A549 (cell line): ENCODE measurements at regions not wholly inside any gene's neighbourhood (a gene's known extent, or its start where the extent isn't known, plus 50 kb on each side); places are given as distances from the start of the nearest gene placed in this dataset.

Source experiments
- ATAC-seq, 2 experiments: fragments of 200-7000 bp in 1 of 2; fragments of >200 bp in 1 of 2; cut with Nextera tagmentation in 1 of 2; cut with Tn5 transposase in 1 of 2; 3 replicates each; pipeline versions ENCODE4 v1.8.0 to v1.9.1; 2018 to 2020; ENCODE audit warnings: mild to moderate bottlenecking in 1 of 2, moderate library complexity in 1 of 2
- CTCF ChIA-PET: fragments of 300-600 bp; sonication (Branson Sonifier 250); formaldehyde crosslinking; extraction: SDS; loops from one replicate; lab custom pipeline; 2021; ENCODE audit warnings: antibody characterized with exemption, inconsistent platforms; lab: Yijun Ruan, JAX
- POLR2A ChIA-PET: fragments of 350-600 bp; formaldehyde crosslinking; extraction: SDS; loops from one replicate; lab custom pipeline; 2021; ENCODE audit warnings: antibody characterized with exemption, inconsistent platforms; lab: Yijun Ruan, JAX
- DNase-seq, 2 experiments: peaks; one replicate each; pipeline versions ENCODE4 v3.0.0 to v3.0.0-alpha.2; 2011 to 2016; ENCODE audit warnings: low read depth in 1 of 2, low spot score in 1 of 2
- FAIRE-seq: peaks from 2 replicates; lab custom pipeline; 2011; peaks lifted over from hg19 to GRCh38; lab: Jason Lieb, UNC
- H3K27ac ChIP-seq, 2 experiments: fragments of >200 bp; sonication (Bioruptor Twin); formaldehyde crosslinking; 3 replicates each; pipeline ENCODE4 v1.5.1; 2016 to 2017
- H3K4me1 ChIP-seq: fragments of >200 bp; sonication (Bioruptor Twin); formaldehyde crosslinking; 3 replicates; pipeline ENCODE4 v1.6.1; 2016
- H3K4me2 ChIP-seq: fragments of >200 bp; sonication (Bioruptor Twin); formaldehyde crosslinking; 3 replicates; pipeline ENCODE4 v1.6.1; 2016
- H3K4me3 ChIP-seq: fragments of >200 bp; sonication (Bioruptor Twin); formaldehyde crosslinking; 3 replicates; pipeline ENCODE4 v1.5.1; 2016
- H3K9me3 ChIP-seq: fragments of >200 bp; sonication (Bioruptor Twin); formaldehyde crosslinking; 3 replicates; pipeline ENCODE4 v1.6.1; 2016
- BHLHE40 ChIP-seq: IDR thresholded peaks from 2 replicates; pipeline ENCODE4 v1.6.1; 2012; ENCODE audit warnings: low read depth, low read length, inconsistent platforms
- CBX8 ChIP-seq: fragments of 200-600 bp; sonication (generic); IDR thresholded peaks from 2 replicates; pipeline ENCODE4 v1.6.1; 2016
- EHMT2 ChIP-seq: fragments of 200-600 bp; sonication (generic); IDR thresholded peaks from 2 replicates; pipeline ENCODE4 v1.6.1; 2016; ENCODE audit warnings: antibody characterized with exemption, low read depth, mild to moderate bottlenecking, moderate library complexity
- FOXS1 ChIP-seq: fragments of 250-450 bp; sonication (Bioruptor Pico); IDR thresholded peaks from 2 replicates; pipeline ENCODE4 v1.5.0; 2020; ENCODE audit warnings: mild to moderate bottlenecking, moderate library complexity
- GATA3 ChIP-seq: IDR thresholded peaks from 2 replicates; pipeline ENCODE4 v1.6.1; 2012; ENCODE audit warnings: borderline replicate concordance
- HDAC2 ChIP-seq: fragments of 200-600 bp; sonication (generic); IDR thresholded peaks from 2 replicates; pipeline ENCODE4 v1.6.1; 2016
- HEYL ChIP-seq: fragments of 250-450 bp; sonication (Bioruptor Pico); IDR thresholded peaks from 2 replicates; pipeline ENCODE4 v1.8.0; 2021; ENCODE audit warnings: mild to moderate bottlenecking, moderate library complexity
- HOXA7 ChIP-seq: fragments of 250-450 bp; sonication (Bioruptor Pico); IDR thresholded peaks from 2 replicates; pipeline ENCODE4 v1.5.0; 2020; ENCODE audit warnings: mild to moderate bottlenecking, moderate library complexity
- MAFK ChIP-seq: fragments of 450-650 bp; IDR thresholded peaks from 2 replicates; pipeline ENCODE4 v1.6.1; 2014; ENCODE audit not compliant: partially characterized antibody
- MAZ ChIP-seq: fragments of 150-350 bp; IDR thresholded peaks from 2 replicates; pipeline ENCODE4 v1.6.1; 2014; ENCODE audit warnings: antibody characterized with exemption, low read depth, low read length, borderline replicate concordance
- MYC ChIP-seq: IDR thresholded peaks from 2 replicates; pipeline ENCODE4 v1.6.1; 2012; ENCODE audit warnings: mild to moderate bottlenecking, inconsistent platforms, low read length, improper control_type of control experiment, borderline replicate concordance
- POLR2A ChIP-seq: IDR thresholded peaks from 2 replicates; pipeline ENCODE4 v1.6.1; 2012; ENCODE audit warnings: mild to moderate bottlenecking, low read length
- POLR2AphosphoS2 ChIP-seq: conservative IDR thresholded peaks from 2 replicates; pipeline ENCODE4 v1.6.1; 2012; ENCODE audit warnings: low read length, improper control_type of control experiment, inconsistent platforms
- RFX5 ChIP-seq: fragments of 450-650 bp; IDR thresholded peaks from 2 replicates; pipeline ENCODE4 v1.7.1; 2014; ENCODE audit warnings: antibody characterized with exemption, mild to moderate bottlenecking, moderate library complexity
- SREBF2 ChIP-seq: fragments of 450-650 bp; IDR thresholded peaks from 2 replicates; pipeline ENCODE4 v1.6.1; 2014; ENCODE audit warnings: mild to moderate bottlenecking, moderate library complexity
- TFCP2L1 ChIP-seq: fragments of 250-450 bp; sonication (Bioruptor Pico); IDR thresholded peaks from 2 replicates; pipeline ENCODE4 v1.5.0; 2021; ENCODE audit warnings: mild to moderate bottlenecking
- TP53 ChIP-seq: fragments of 250-450 bp; sonication (Bioruptor Pico); IDR thresholded peaks from 2 replicates; pipeline ENCODE4 v1.5.0; 2021; ENCODE audit warnings: mild to moderate bottlenecking, moderate library complexity
- ZFP36 ChIP-seq: fragments of 450-650 bp; IDR thresholded peaks from 2 replicates; pipeline ENCODE4 v1.6.1; 2014; ENCODE audit warnings: borderline replicate concordance; ENCODE audit not compliant: partially characterized antibody
- ZNF302 ChIP-seq: fragments of 250-450 bp; sonication (Bioruptor Pico); IDR thresholded peaks from 2 replicates; pipeline ENCODE4 v1.9.0; 2021; ENCODE audit warnings: inconsistent platforms, mild to moderate bottlenecking, moderate library complexity
- WGBS: methylation state at CpG from one replicate; pipeline ENCODE4 v1.1.6; 2017; ENCODE audit errors: missing lambda C conversion rate; 5-methylcytosine and 5-hydroxymethylcytosine counted together
- TF ChIP-seq, protein P1 (sequence below): fragments of 250-450 bp; sonication (Bioruptor Pico); IDR thresholded peaks from 2 replicates; pipeline ENCODE4 v1.5.0; 2021; ENCODE audit warnings: mild to moderate bottlenecking, moderate library complexity, borderline replicate concordance
- TF ChIP-seq, protein P2 (sequence below): fragments of >200 bp; sonication (Bioruptor Twin); formaldehyde crosslinking; IDR thresholded peaks from 3 replicates; pipeline ENCODE4 v1.6.1; 2016
- TF ChIP-seq, protein P3 (sequence below): IDR thresholded peaks from 2 replicates; pipeline ENCODE4 v1.6.1; 2012; ENCODE audit warnings: low read depth, borderline replicate concordance
- TF ChIP-seq, protein P4 (sequence below): IDR thresholded peaks from 2 replicates; pipeline ENCODE4 v1.6.1; 2012
- TF ChIP-seq, protein P5 (sequence below): fragments of 250-450 bp; sonication (Bioruptor Pico); IDR thresholded peaks from 2 replicates; pipeline ENCODE4 v1.5.0; 2020; ENCODE audit warnings: low read depth, mild to moderate bottlenecking, moderate library complexity

DNA sequence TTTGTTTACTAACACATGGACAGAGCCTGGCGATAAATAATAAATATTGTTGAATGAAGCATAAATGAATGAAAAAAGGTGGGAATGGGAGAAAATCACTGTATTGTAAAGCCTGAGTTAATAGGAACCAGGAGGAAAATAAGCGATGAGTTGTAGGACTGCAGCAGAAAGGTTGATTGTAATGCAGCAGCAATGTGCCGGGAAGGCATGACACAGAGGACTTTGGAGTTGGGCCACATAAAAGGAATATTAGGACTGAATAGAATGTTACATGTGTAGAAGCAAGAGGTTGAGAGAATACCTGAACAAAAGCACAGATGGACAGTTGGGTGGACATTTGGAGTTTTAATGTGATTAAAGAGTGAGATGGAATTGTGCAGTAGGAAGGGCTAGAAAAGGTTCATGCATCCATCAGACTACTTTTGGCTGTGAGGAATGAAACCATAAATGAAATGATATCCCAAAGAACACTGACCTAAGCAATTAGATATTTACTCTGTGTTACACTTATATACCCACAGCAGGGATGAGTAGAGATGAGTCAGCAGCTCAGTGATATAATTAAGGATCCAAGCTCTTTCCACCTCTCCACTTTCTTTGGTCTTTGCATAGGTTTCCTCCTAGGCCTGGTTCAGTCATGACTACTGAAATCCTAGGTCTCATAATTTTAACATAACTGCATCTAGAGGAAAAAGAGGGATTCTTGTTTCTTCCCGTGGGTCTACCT lies 55.4 kb downstream of the CCER1 start:
- FAIRE-seq (no peak), DNase-seq (no peak), ATAC-seq (no peak)
- WGBS = 54% methylated on average over 4 of the region's 4 CpGs
- H3K4me2 ChIP-seq = no peak overlapping the region
- ChIA-PET POLR2A (no interaction called here), CTCF (interaction anchor here (1.2 to 1.4 kb wide), 3 partner anchors 10 to 47 kb away, joined by 3 to 4 read pairs (median 4); no protein-coding TSS in a partner anchor)
- H3K27ac ChIP-seq = no peak overlapping the region
- TF ChIP-seq ZFP36 (no peak), CBX8 (no peak), TFCP2L1 (CRISPR knock-in tag) (no peak), RFX5 (no peak), FOXS1 (no peak), ZNF302 (CRISPR knock-in tag) (no peak), POLR2A (no peak), MAZ (no peak), HDAC2 (no peak), MAFK (no peak), POLR2AphosphoS2 (no peak)
- TF ChIP-seq, protein P1, sequence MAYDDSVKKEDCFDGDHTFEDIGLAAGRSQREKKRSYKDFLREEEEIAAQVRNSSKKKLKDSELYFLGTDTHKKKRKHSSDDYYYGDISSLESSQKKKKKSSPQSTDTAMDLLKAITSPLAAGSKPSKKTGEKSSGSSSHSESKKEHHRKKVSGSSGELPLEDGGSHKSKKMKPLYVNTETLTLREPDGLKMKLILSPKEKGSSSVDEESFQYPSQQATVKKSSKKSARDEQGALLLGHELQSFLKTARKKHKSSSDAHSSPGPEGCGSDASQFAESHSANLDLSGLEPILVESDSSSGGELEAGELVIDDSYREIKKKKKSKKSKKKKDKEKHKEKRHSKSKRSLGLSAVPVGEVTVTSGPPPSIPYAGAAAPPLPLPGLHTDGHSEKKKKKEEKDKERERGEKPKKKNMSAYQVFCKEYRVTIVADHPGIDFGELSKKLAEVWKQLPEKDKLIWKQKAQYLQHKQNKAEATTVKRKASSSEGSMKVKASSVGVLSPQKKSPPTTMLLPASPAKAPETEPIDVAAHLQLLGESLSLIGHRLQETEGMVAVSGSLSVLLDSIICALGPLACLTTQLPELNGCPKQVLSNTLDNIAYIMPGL (CRISPR knock-in tag) = no peak
- TF ChIP-seq, protein P2, sequence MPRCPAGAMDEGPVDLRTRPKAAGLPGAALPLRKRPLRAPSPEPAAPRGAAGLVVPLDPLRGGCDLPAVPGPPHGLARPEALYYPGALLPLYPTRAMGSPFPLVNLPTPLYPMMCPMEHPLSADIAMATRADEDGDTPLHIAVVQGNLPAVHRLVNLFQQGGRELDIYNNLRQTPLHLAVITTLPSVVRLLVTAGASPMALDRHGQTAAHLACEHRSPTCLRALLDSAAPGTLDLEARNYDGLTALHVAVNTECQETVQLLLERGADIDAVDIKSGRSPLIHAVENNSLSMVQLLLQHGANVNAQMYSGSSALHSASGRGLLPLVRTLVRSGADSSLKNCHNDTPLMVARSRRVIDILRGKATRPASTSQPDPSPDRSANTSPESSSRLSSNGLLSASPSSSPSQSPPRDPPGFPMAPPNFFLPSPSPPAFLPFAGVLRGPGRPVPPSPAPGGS = no peak
- H3K4me1 ChIP-seq = no peaks in the 10 kb centered on the region
- H3K4me3 ChIP-seq = no peak overlapping the region
- H3K9me3 ChIP-seq = no peaks in the 10 kb centered on the region

DNA sequence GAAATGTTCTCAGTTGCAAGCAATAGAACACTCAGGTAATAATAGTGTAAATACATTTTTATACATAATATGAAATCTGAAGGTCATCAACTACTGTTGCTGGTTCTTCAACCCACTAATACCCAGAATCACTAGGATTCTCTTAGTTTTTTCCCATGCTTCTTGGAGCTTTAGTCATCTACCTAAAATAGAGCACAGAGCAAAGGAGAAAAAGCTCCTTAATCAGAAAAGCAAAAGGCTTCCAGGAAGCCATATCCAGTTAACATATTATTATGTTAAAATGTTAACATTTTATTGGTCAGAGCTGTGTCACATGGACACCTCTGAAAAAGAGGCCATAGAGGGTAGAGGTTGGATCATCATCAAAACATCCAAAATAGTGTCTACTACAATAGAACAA lies 57.0 kb downstream of the CCER1 start:
- Histone ChIP-seq H3K4me2 (no peak overlapping the region), H3K9me3 (no peaks in the 10 kb centered on the region), H3K4me1 (no peaks in the 10 kb centered on the region), H3K27ac (no peak overlapping the region), H3K4me3 (no peak overlapping the region)
- no peak for TF ChIP-seq HEYL (CRISPR knock-in tag)
- TF ChIP-seq EHMT2 = no peak
- TF ChIP-seq, protein P3, sequence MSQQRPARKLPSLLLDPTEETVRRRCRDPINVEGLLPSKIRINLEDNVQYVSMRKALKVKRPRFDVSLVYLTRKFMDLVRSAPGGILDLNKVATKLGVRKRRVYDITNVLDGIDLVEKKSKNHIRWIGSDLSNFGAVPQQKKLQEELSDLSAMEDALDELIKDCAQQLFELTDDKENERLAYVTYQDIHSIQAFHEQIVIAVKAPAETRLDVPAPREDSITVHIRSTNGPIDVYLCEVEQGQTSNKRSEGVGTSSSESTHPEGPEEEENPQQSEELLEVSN = no peak
- no peak for TF ChIP-seq POLR2AphosphoS2
- no peak for TF ChIP-seq ZNF302 (CRISPR knock-in tag)
- TF ChIP-seq SREBF2 = no peak
- no peak for TF ChIP-seq GATA3
- TF ChIP-seq, protein P4, sequence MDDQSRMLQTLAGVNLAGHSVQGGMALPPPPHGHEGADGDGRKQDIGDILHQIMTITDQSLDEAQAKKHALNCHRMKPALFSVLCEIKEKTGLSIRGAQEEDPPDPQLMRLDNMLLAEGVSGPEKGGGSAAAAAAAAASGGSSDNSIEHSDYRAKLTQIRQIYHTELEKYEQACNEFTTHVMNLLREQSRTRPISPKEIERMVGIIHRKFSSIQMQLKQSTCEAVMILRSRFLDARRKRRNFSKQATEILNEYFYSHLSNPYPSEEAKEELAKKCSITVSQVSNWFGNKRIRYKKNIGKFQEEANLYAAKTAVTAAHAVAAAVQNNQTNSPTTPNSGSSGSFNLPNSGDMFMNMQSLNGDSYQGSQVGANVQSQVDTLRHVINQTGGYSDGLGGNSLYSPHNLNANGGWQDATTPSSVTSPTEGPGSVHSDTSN = no peak
- no peak for TF ChIP-seq RFX5
- ChIA-PET POLR2A (no interaction called here), CTCF (interaction anchor here (0.7 kb wide), 1 partner anchor 1354 kb away, joined by 3 read pairs; no protein-coding TSS in a partner anchor)
- no peak for FAIRE-seq
- no peak for ATAC-seq
- DNase-seq = no peak

DNA sequence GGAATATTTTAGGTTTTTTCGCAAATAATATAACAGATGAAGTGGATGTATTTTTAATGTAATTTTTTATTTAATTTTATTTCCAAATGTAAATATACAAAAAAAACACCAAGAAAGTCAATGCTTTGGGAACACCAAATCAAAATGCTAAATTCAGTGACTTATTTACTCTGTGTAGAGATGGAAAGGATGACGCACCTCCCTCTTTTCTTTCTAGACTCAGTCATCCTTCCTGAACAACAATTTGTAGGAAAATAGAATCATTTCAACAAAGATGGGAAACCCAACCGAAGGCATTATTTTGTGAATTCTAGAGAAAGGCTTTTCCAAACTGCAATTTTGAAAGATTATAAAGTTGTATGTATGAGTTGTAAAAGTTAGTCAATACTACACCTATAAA lies 57.7 kb downstream of the CCER1 start:
- Histone ChIP-seq H3K4me1 (no peaks in the 10 kb centered on the region), H3K4me3 (no peak overlapping the region), H3K4me2 (no peak overlapping the region), H3K9me3 (no peaks in the 10 kb centered on the region), H3K27ac (no peak overlapping the region)
- FAIRE-seq (no peak), DNase-seq (no peak), ATAC-seq (no peak)
- POLR2A ChIA-PET = no interaction called here
- CTCF ChIA-PET = no interaction called here
- WGBS = 65% methylated on average over 3 of the region's 3 CpGs
- TF ChIP-seq TP53 (CRISPR knock-in tag) = no peak
- TF ChIP-seq MAZ = no peak
- TF ChIP-seq, protein P1 (CRISPR knock-in tag) = no peak
- TF ChIP-seq MYC = no peak
- TF ChIP-seq, protein P5, sequence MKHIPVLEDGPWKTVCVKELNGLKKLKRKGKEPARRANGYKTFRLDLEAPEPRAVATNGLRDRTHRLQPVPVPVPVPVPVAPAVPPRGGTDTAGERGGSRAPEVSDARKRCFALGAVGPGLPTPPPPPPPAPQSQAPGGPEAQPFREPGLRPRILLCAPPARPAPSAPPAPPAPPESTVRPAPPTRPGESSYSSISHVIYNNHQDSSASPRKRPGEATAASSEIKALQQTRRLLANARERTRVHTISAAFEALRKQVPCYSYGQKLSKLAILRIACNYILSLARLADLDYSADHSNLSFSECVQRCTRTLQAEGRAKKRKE (CRISPR knock-in tag) = no peak
- no peak for TF ChIP-seq HOXA7
- TF ChIP-seq BHLHE40 = no peak
